Esophagus squamous epithelium (tissue), 4 donors: ENCODE measurements at regions not wholly inside any gene's neighbourhood (a gene's known extent, or its start where the extent isn't known, plus 50 kb on each side); places are given as distances from the start of the nearest gene placed in this dataset.

Experiments
- POLR2A ChIP-seq, 4 donors: fragments of 450-650 bp; IDR thresholded peaks; one replicate each; pipeline ENCODE4 v1.6.1; 2017; ENCODE audit warnings: antibody characterized with exemption in 4 of 4, mild to moderate bottlenecking in 4 of 4, moderate library complexity in 3 of 4
- TF ChIP-seq, protein P1 (sequence below), 6 experiments: fragments of 450-650 bp in 4 of 6; fragments of 200-600 bp in 2 of 6; sonication (generic) in 2 of 6; IDR thresholded peaks; one replicate each; pipeline ENCODE4 v1.5.1; 2016 to 2019; ENCODE audit warnings: antibody characterized with exemption in 6 of 6, mild to moderate bottlenecking in 4 of 6, moderate library complexity in 4 of 6

DNA sequence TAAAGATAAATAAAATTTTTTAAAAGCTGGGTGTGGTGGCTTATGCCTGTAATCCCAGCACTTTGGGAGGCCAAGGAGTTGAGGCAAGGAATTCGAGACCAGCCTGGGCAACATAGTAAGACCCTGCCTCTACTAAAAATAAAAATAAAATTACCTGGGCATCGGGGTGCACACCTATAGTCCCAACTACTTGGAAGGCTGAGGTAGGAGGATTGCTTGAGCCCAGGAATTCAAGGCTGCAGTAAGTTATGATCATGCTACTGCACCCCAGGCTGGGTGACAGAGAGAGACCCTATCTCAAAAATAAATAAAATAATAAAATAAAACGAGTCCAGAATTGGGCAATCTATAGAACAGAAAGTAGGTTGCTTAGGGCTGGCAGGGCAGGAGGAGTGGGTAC, 228.7 kb downstream of the BCAS1 start:
- TF ChIP-seq, protein P1, sequence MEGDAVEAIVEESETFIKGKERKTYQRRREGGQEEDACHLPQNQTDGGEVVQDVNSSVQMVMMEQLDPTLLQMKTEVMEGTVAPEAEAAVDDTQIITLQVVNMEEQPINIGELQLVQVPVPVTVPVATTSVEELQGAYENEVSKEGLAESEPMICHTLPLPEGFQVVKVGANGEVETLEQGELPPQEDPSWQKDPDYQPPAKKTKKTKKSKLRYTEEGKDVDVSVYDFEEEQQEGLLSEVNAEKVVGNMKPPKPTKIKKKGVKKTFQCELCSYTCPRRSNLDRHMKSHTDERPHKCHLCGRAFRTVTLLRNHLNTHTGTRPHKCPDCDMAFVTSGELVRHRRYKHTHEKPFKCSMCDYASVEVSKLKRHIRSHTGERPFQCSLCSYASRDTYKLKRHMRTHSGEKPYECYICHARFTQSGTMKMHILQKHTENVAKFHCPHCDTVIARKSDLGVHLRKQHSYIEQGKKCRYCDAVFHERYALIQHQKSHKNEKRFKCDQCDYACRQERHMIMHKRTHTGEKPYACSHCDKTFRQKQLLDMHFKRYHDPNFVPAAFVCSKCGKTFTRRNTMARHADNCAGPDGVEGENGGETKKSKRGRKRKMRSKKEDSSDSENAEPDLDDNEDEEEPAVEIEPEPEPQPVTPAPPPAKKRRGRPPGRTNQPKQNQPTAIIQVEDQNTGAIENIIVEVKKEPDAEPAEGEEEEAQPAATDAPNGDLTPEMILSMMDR (IDR thresholded peaks at IDR 0.05): no peak
- TF ChIP-seq POLR2A (IDR thresholded peaks at IDR 0.05): no peak
